NCI-H748 (cell line): ENCODE measurements at regions not wholly inside any gene's neighbourhood (a gene's known extent, or its start where the extent isn't known, plus 50 kb on each side); places are given as distances from the start of the nearest gene placed in this dataset.
A peak's percentile ranks its signal among the peaks of the same experiment; 100 is the strongest.

Source experiments
- DNase-seq: peaks from one replicate; lab custom pipeline; 2025; ENCODE audit not compliant: unreplicated experiment; lab: John Stamatoyannopoulos, UW

DNA sequence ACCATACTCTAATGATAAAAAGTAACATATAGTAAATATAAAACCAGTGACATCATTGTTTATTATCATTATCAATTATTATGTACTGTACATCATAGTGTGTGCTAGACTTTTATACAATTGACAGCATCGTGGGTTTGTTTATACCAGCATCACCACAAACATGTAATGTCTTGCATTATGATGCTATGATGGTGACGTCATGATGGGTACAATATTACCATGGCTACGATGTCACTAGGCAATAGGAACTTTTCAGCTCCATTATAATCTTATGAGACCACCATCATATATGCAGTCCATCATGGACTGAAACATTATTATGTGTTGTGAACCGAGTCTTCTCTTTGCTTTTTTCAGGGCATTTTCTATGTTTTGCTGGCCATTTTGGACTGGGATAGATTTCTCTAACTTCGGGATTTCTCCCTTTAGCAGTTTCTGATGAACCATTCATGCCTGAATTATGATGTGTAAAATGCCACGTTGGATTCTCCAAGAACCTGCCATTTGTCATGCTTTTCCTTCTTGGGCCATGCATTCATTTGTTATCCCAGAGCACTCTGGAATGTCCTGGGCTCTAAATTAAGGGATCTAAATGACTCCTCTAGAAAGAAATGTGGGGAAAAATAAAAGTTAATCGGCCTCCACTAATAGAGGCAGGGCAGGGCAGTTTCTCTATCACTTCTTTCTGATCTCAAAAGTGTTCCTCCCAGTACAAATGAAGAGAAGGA is 325.6 kb upstream of the TNP1 start:
- no peak for DNase-seq

- DNase-seq, result no peak
Measured at GRCh38 chr2:217184242-217184641, 324.4 kb upstream of the TNP1 start.

- DNase-seq, result no peak
Measured at GRCh38 chr2:217183471-217183870, 323.6 kb upstream of the TNP1 start.

DNA sequence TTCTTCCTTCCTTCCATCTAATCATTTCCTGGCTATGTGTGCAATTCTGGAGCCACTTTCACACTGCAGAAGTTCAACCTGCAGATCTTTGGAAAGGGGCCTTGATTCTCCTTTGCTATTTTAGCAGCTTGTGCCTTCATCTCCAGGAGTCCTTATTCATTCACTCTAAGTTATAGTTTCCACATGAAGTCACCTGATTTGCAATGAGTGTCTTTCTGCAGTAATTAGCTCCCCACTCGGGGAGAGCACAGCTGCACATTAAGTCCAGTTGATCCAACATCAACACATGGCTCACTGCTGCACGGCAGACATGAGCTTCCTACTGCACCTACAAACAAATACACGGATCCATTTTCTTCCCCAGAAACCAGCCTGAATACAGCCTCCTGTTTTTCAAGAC is 323.1 kb upstream of the TNP1 start:
- DNase-seq, result no peak

GRCh38 chr2:217181512-217181911 is 321.6 kb upstream of the TNP1 start:
- DNase-seq, result no peak

DNA sequence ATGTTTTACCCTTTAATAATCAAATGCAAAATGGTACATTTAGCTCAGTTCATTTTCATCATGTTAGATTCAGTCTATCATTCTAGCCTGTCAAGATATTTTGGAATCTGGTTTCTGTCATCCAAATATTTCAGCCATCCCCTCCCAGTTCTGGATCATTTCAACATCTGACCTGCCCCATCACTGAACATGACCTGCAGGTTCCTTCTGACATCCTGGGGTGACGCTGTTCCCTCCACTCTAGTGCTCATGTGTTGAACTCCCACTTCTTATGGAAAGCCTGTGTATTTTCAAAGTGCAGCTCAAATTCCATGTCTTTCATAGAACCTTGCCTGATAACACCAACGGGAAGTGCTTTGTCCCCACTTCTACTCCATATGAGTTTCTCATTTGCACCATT is 320.0 kb upstream of the TNP1 start:
- DNase-seq, result no peak

- no peak for DNase-seq
Measured at GRCh38 chr2:217178341-217178740, 318.5 kb upstream of the TNP1 start.

- no peak for DNase-seq
Measured at GRCh38 chr2:217177720-217178119, 317.9 kb upstream of the TNP1 start.

- no peak for DNase-seq
Measured at GRCh38 chr2:217171874-217172273, 312.0 kb upstream of the TNP1 start.

- no peak for DNase-seq
Measured at GRCh38 chr2:217168496-217168895, 308.6 kb upstream of the TNP1 start.

DNA sequence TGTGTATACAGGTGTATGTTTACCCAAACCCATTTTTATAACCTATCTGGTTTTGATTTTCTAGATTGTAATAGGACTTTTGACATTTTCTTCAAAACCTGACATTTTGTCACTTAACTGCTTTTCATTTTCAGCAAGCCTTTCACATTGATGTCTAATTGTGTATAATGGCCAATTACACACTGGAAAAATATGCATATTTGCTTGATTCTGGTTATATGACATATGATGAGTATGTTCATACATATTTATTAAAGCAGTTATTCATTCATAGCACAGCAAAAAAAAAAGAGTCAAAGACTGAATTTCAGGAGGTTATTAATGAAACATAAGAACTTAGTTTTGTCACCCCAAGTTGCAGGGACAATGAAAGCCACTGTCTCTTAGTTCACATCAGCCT is 307.7 kb upstream of the TNP1 start:
- DNase-seq, result no peak

DNA sequence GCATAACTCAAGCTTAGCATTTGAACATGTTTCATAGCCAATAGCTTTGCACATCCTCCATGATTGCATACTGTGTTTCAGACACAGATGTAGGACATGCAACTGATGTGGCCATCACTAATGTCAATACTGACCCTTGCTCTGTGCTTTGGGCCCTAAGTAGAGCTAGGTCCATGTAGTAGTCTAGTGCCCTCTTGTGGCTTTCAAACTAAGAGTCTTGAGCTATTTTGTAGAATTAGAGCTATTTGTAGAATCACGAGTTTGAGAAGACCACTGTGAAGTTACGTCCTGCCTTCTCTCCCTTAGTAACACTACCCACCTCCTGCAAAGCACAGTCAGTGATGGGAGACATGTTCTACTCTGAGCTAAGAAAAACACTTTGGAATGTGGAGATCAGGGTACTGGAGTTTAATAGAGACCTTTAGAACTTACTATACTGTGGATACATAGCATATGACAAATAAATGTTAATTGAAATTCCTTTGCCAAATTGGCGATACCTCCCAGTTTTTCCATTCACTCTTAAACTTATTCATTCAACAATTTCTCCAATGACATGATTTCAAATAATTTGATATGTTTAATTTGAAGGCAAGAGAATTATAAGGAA is 306.5 kb upstream of the TNP1 start:
- peak; percentile 83 for DNase-seq

DNA sequence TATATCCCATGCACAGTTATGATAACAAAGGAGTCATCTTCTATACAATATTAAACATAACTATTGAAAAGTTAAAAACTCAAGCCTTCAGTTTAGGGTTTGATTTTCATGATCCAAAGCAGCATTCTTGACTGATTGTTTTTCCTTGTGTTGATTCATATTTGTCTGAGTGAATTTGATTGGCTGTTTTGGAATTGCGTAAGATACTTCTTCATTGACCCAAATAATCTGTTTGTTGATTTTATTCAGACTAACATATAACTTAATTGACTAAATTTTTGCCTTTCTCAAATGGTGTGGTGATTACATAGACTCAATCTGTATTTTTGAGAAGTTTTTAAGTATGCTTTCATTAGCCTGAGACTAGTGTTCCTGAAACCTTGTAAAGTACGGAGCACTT is 305.7 kb upstream of the TNP1 start:
- no peak for DNase-seq

DNA sequence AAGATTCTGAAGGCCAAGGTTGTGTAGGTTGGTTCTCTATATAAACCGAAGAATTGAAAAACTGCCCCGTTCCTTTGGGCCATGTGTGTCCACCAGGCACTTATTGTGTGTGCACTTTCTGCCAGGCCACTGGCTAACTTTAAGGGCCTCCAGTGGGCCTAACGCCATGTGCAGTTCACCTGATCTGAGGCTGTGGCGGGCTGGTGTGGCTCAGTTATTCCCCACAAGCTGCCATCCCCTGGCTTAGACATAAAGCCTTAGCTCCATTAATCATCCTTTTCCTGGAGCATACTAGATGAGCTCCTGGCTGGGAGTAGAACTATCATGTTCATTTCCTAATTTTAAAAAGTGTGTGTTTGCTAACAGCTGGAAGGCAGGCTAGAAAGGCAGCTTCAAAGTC is 304.1 kb upstream of the TNP1 start:
- no peak for DNase-seq

DNA sequence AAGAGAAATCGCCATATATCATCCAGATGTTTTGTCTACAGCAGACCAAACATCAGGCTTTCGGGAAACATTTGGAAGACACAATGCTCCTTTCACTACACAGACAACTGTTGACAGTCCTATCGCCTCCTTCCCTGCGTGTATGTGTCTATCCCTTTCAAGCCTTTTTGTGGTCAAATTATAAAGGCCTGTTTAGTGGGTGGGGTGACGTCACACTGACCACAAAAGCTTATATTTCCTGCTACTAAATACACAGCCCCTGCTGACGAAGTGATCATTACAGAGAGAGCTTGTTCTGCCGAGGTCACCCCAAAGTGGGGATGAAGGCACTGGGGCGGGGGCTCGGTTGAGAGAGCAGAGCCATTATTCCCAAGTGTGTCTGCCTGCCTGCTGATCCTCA is 302.7 kb upstream of the TNP1 start:
- peak; percentile 96 for DNase-seq

DNA sequence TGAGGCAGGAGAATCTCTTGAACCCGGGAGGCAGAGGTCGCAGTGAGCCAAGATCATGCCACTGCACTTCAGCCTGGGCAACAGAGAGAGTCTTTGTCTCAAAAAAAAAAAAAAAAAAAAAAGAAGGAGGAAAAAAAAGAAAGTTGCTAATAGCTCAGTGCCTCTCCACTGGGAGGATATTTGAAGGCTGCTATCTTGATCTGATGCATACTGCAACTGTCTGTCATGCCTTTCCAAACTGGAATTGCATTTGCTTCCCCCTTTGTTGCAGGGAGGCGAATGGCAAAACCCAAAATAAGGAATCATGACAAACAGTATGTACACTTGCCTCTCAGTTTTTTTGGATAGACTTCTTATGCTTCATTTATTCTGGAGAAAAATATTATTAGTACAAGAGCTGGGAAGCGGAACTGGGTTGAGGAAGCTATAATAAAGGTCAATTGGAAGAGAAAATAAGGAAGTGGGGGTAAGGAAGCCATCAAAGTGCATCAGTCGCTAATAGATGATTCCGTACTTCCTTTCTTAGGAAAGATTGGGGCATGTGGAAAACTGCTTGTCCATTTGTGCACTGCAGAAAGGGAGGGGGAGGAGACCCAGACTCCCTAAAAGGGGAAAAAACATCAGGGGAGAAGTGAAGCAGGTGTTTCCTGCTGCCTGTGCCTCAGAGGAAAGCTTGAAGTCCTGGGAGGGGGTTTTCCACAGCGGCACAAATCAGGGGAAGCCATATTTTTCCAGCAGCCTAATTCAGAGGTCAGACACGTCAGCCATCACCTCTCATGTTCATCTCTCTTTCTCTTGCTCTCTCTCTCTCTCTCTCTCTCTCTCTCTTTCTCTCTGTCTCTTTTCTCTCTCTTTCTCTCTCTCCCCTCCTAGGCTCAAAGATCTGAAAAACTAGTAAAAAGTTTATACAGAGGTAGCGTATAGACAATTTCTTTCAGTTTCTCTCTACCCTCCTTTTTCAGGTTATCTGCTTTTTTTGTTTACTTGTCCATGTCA is 301.4 kb upstream of the TNP1 start:
- peak; percentile 56 for DNase-seq

DNA sequence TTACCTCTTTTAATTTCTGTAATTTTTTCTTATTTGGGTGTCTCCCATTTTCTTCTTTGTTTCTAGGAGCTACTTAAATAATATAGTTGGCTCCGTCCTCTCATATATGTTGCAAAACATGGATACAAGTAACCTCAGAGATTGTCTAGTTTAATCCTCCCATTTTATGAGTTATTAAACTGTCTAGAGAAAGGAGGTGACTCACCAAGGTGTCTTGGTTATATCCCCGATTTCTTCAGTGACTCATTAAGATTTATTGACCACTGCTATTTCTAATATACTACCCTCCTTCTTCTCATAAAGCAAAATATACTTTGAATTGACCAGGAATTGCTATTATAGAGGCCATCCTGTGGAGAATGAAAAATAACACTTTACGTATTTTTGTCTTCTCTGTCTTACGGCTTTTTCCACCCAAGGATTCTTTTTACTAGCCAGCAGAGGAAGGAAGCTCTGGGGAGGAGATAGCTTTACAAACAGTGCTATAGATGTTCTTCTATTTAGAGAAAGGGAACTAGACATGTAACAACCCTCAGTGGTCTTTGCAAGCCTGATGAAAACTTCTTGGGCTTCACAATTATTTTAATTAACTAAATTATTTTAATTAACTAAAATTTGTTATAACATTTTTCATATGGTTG is 300.4 kb upstream of the TNP1 start:
- DNase-seq, result no peak

GRCh38 chr2:217158928-217159327 is 299.1 kb upstream of the TNP1 start:
- no peak for DNase-seq

GRCh38 chr2:217157581-217157980 is 297.7 kb upstream of the TNP1 start:
- no peak for DNase-seq

GRCh38 chr2:217156801-217157200 is 296.9 kb upstream of the TNP1 start:
- DNase-seq, result no peak

GRCh38 chr2:217154923-217155322 is 295.1 kb upstream of the TNP1 start:
- no peak for DNase-seq
